ENCODE measurements at regions not wholly inside any gene's neighbourhood (a gene's known extent, or its start where the extent isn't known, plus 50 kb on each side); places are given as distances from the start of the nearest gene placed in this dataset.
A peak's percentile ranks its signal among the peaks of the same experiment; 100 is the strongest.

DNA sequence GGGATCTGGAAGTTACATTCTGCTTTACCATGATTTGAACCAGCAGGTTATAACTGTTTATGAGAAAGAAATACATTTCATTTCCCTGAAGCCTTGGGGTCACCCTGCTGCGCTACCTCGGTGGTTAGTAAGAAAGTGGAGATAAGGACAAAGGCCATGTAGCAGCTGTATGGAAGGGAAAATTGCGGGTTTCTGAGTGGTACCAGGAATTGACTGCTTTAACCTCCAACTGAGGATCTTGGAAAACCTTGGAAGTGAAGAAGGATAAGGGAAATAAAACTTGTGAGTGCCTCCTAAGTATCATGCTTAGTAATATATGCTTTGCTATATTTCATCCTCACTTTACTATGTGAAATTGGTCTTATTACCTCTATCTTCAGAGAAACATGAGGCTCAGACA lies 76.1 kb upstream of the GAP43 start:
- H3K4me1 ChIP-seq: no peaks in the 10 kb centered on the region
- no peak overlapping the region for H3K4me3 ChIP-seq
- intact Hi-C loops (cut with DNase I): no loop called here
- no peak for DNase-seq
- no peak overlapping the region for H3K27ac ChIP-seq
- H3K9me3 ChIP-seq: no peaks in the 10 kb centered on the region
- 84 to 88% methylated on average over 3 of the region's 3 CpGs for WGBS, 2 donors
- TF ChIP-seq, protein P1, sequence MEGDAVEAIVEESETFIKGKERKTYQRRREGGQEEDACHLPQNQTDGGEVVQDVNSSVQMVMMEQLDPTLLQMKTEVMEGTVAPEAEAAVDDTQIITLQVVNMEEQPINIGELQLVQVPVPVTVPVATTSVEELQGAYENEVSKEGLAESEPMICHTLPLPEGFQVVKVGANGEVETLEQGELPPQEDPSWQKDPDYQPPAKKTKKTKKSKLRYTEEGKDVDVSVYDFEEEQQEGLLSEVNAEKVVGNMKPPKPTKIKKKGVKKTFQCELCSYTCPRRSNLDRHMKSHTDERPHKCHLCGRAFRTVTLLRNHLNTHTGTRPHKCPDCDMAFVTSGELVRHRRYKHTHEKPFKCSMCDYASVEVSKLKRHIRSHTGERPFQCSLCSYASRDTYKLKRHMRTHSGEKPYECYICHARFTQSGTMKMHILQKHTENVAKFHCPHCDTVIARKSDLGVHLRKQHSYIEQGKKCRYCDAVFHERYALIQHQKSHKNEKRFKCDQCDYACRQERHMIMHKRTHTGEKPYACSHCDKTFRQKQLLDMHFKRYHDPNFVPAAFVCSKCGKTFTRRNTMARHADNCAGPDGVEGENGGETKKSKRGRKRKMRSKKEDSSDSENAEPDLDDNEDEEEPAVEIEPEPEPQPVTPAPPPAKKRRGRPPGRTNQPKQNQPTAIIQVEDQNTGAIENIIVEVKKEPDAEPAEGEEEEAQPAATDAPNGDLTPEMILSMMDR (IDR thresholded peaks at IDR 0.05): no peak
- no peak for TF ChIP-seq POLR2A (IDR thresholded peaks at IDR 0.05)
- no peaks in the 10 kb centered on the region for H3K27me3 ChIP-seq
- no peaks in the 10 kb centered on the region for H3K36me3 ChIP-seq

DNA sequence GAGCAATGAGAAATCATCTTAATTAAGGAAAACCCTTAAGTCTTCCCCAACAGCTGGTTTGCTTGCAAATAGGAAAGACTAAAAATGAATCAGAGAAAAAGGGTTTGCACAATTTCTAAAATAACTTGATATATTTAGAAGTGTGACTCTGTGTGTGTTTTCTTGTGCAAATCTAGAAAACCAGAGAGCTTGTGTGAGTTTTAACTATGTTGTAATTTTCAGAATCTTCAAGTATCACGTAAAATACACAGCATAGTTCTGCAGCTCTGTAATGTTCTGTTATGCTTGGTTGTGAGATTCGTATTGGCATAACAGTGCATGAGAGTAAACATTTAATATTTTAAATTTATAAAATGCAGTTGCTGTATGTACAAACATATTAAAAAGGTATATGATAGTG lies 74.7 kb upstream of the GAP43 start:
- intact Hi-C loops (cut with DNase I): no loop called here
- H3K4me1 ChIP-seq: no peaks in the 10 kb centered on the region
- H3K4me3 ChIP-seq: no peak overlapping the region
- H3K27me3 ChIP-seq: no peaks in the 10 kb centered on the region
- no peak for DNase-seq
- no peak overlapping the region for H3K27ac ChIP-seq
- no peak for TF ChIP-seq POLR2A (IDR thresholded peaks at IDR 0.05)
- TF ChIP-seq, protein P1 (IDR thresholded peaks at IDR 0.05): no peak
- H3K9me3 ChIP-seq: no peaks in the 10 kb centered on the region
- 70 to 85% methylated on average over 2 of the region's 2 CpGs for WGBS, 2 donors
- no peaks in the 10 kb centered on the region for H3K36me3 ChIP-seq

DNA sequence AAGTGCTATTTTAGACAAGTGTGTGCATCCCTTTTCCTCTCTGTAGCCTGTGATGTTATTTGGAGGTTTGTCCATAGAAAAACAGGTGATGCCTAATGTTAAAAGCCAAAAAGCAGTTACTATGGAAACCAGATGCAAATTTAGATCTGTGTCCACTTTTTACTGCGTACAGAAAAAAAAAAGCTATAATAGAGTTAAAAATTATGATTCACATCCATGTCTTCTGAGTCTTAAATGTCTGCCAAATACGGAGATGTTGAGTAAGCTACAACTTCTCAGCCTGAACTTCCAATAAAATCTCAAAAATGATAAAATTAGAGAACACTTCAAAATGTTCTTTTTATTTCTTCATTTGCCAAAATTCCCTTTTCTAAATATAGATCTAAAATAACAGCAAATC lies 74.2 kb upstream of the GAP43 start:
- DNase-seq: no peak
- 50 to 63% methylated on average over 2 of the region's 2 CpGs for WGBS, 2 donors
- intact Hi-C loops (cut with DNase I): no loop called here

DNA sequence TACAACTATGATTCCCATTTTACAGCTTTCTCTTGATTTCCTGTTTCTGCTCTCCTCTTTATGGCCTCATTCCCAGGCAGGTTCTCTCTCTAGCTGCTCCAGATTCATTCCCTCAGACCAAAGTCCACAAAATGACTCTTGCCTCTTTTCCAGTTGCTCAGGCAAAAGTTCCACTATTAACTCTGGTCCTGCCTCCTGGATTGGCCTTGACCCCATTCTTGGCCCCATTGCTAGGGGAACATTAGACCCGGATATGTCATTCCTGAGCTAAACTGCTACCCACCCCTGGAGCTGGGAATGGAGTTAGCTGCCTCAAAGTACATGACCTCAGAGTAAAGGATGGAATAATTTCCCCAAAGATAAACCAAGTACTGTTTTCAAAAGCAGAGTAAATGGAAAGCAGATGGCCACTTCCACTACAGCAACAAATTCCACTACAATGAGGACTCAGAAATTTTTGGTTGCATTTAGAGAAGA lies 73.0 kb upstream of the GAP43 start:
- no peak overlapping the region for H3K4me3 ChIP-seq
- no peaks in the 10 kb centered on the region for H3K9me3 ChIP-seq
- no peak for TF ChIP-seq POLR2A (IDR thresholded peaks at IDR 0.05)
- TF ChIP-seq, protein P1 (IDR thresholded peaks at IDR 0.05): no peak
- H3K36me3 ChIP-seq: no peaks in the 10 kb centered on the region
- intact Hi-C loops (cut with DNase I): no loop called here
- peak overlapping the region in 1 of 4 donors; percentile 22 for H3K27ac ChIP-seq
- no peaks in the 10 kb centered on the region for H3K4me1 ChIP-seq
- H3K27me3 ChIP-seq: no peaks in the 10 kb centered on the region
- 71 to 100% methylated on average over 1 of the region's 1 CpG for WGBS, 2 donors
- DNase-seq: no peak

More for the DNA sequence above, 74.2 kb upstream of the GAP43 start:
- no peaks in the 10 kb centered on the region for H3K36me3 ChIP-seq
- H3K27me3 ChIP-seq: no peaks in the 10 kb centered on the region
- no peak overlapping the region for H3K27ac ChIP-seq
- no peaks in the 10 kb centered on the region for H3K9me3 ChIP-seq
- TF ChIP-seq, protein P1 (IDR thresholded peaks at IDR 0.05): no peak
- no peak for TF ChIP-seq POLR2A (IDR thresholded peaks at IDR 0.05)
- H3K4me1 ChIP-seq: no peaks in the 10 kb centered on the region
- no peak overlapping the region for H3K4me3 ChIP-seq

DNA sequence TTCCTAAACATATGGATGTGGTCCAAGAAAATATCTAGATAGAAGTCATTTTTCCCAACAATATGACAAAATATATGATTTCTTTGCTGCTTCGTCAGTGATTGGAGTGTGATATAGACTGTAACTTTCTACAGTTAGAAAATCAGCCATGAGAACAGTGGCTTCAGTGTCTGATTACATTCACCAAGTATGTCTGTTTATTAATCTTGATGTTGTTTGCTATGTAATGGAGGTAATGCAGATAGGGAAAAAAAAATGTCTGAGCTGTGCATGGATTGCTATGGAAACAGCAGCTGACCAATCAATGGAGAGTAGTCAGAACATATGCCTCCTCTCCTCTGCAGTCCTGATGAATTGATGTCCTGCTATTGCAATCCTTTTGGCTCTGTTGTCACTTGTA lies 72.3 kb upstream of the GAP43 start:
- TF ChIP-seq POLR2A (IDR thresholded peaks at IDR 0.05): no peak
- TF ChIP-seq, protein P1 (IDR thresholded peaks at IDR 0.05): no peak
- Histone ChIP-seq H3K27me3 (no peaks in the 10 kb centered on the region), H3K4me3 (no peak overlapping the region)

More for the DNA sequence above, 72.3 kb upstream of the GAP43 start:
- H3K4me1 ChIP-seq: no peaks in the 10 kb centered on the region
- H3K9me3 ChIP-seq: no peaks in the 10 kb centered on the region
- no peak for DNase-seq
- H3K36me3 ChIP-seq: no peaks in the 10 kb centered on the region
- 74 to 75% methylated on average over 1 of the region's 1 CpG for WGBS, 2 donors
- H3K27ac ChIP-seq: no peak overlapping the region
- intact Hi-C loops (cut with DNase I): no loop called here

Data from esophagus squamous epithelium (tissue), 5 donors.